A673 (cell line): ENCODE measurements at regions not wholly inside any gene's neighbourhood (a gene's known extent, or its start where the extent isn't known, plus 50 kb on each side); places are given as distances from the start of the nearest gene placed in this dataset.

Experiments
- EZH2 ChIP-seq: fragments of 200-600 bp; sonication (generic); IDR thresholded peaks from 2 replicates; pipeline ENCODE4 v1.6.1; 2017; ENCODE audit warnings: borderline replicate concordance, low read depth, mild to moderate bottlenecking, mixed read lengths, antibody characterized with exemption, low read length; ENCODE audit not compliant: poor library complexity, severe bottlenecking
- TF ChIP-seq, protein P1 (sequence below): fragments of 300-800, 200-600 bp; sonication (generic); conservative IDR thresholded peaks from 2 replicates; pipeline ENCODE4 v1.5.1; 2017; ENCODE audit warnings: low read depth, mild to moderate bottlenecking, antibody characterized with exemption, low read length, moderate library complexity, mixed read lengths

DNA sequence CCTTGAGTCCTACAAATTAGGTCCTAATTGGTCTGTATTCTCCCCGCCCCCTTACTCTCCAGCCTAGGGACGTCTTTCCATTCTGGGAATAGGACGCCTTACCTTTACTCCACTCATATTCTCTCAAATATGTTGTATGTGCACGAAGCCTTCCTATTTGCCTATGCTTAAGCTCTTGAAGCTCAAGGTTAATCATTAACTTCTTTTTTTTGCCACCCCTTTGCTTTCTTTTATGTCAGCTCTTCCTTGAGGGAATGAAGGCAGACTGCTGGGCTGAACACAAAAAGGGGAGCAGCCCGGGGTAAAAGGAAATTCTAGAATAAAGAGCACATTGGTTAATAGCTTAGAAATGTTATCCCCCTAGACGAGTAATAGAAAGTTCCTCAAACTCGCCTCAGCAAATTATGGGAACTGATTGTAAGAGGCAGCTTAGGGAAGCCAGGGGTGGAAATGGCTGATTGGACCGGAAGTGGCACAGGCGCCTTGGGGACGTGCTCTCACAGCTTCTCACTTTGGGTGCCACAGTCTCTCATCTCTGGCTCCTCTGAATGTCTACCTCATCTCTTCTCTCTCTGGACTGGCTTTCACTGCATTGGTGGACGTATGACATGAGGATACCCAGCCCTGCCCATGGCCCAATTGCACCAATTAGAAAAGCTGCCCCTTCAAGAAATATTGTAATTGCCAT, 122.3 kb upstream of the IL12B start:
- TF ChIP-seq, protein P1, sequence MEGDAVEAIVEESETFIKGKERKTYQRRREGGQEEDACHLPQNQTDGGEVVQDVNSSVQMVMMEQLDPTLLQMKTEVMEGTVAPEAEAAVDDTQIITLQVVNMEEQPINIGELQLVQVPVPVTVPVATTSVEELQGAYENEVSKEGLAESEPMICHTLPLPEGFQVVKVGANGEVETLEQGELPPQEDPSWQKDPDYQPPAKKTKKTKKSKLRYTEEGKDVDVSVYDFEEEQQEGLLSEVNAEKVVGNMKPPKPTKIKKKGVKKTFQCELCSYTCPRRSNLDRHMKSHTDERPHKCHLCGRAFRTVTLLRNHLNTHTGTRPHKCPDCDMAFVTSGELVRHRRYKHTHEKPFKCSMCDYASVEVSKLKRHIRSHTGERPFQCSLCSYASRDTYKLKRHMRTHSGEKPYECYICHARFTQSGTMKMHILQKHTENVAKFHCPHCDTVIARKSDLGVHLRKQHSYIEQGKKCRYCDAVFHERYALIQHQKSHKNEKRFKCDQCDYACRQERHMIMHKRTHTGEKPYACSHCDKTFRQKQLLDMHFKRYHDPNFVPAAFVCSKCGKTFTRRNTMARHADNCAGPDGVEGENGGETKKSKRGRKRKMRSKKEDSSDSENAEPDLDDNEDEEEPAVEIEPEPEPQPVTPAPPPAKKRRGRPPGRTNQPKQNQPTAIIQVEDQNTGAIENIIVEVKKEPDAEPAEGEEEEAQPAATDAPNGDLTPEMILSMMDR = no peak
- TF ChIP-seq EZH2 = no peak
